CD8-positive, alpha-beta memory T cell (primary cell): ENCODE measurements at regions not wholly inside any gene's neighbourhood (a gene's known extent, or its start where the extent isn't known, plus 50 kb on each side); places are given as distances from the start of the nearest gene placed in this dataset.

Experiments used
- CTCF ChIA-PET: fragments of 350-600 bp; sonication (Branson Sonifier 250); formaldehyde crosslinking; loops from one replicate; lab custom pipeline; 2021; ENCODE audit warnings: antibody characterized with exemption; lab: Charles Lee
- POLR2A ChIA-PET: fragments of 350-600 bp; sonication (Branson Sonifier 250); formaldehyde crosslinking; loops from one replicate; lab custom pipeline; 2021; ENCODE audit warnings: antibody characterized with exemption; lab: Charles Lee
- DNase-seq, 5 donors: peaks; one replicate each; pipeline versions ENCODE4 v3.0.0 to v3.0.0-alpha.2; 2020 to 2022; ENCODE audit warnings: mixed read lengths in 1 of 5
- H3K27ac ChIP-seq: one replicate; pipeline ENCODE4 v1.7.0; 2013; ENCODE audit warnings: low read depth, mild to moderate bottlenecking, low read length, moderate library complexity
- H3K27me3 ChIP-seq: 2 replicates; pipeline ENCODE4 v1.7.0; 2013; ENCODE audit warnings: low read length, mild to moderate bottlenecking; ENCODE audit not compliant: insufficient read depth, poor library complexity, severe bottlenecking
- H3K36me3 ChIP-seq: 2 replicates; pipeline ENCODE4 v1.7.0; 2013; ENCODE audit warnings: mild to moderate bottlenecking, low read length, moderate library complexity; ENCODE audit not compliant: insufficient read depth
- H3K4me1 ChIP-seq: 2 replicates; pipeline ENCODE4 v1.7.0; 2013; ENCODE audit warnings: mild to moderate bottlenecking, low read length, moderate library complexity; ENCODE audit not compliant: insufficient read depth
- H3K4me3 ChIP-seq: 2 replicates; pipeline ENCODE4 v1.7.0; 2013; ENCODE audit warnings: mild to moderate bottlenecking, low read length
- H3K9me3 ChIP-seq: 2 replicates; pipeline ENCODE4 v1.7.0; 2013; ENCODE audit warnings: mild to moderate bottlenecking, low read length
- H3K27ac Mint-ChIP-seq, 8 donors: one replicate each; pipeline ENCODE4 v1.8.0; 2020 to 2021; ENCODE audit warnings: mixed read lengths in 8 of 8, mild to moderate bottlenecking in 6 of 8, inconsistent platforms in 3 of 8, moderate library complexity in 3 of 8
- H3K27me3 Mint-ChIP-seq, 2 donors: one replicate each; pipeline ENCODE4 v1.8.0; 2020 to 2021; ENCODE audit warnings: mixed read lengths in 2 of 2, mild to moderate bottlenecking in 1 of 2, moderate library complexity in 1 of 2
- H3K36me3 Mint-ChIP-seq, 3 donors: one replicate each; pipeline ENCODE4 v1.8.0; 2020 to 2021; ENCODE audit warnings: mixed read lengths in 3 of 3, inconsistent platforms in 1 of 3, mild to moderate bottlenecking in 1 of 3
- H3K4me1 Mint-ChIP-seq, 3 donors: one replicate each; pipeline ENCODE4 v1.8.0; 2020 to 2021; ENCODE audit warnings: mixed read lengths in 3 of 3, inconsistent platforms in 1 of 3, mild to moderate bottlenecking in 1 of 3
- H3K4me3 Mint-ChIP-seq, 7 donors: one replicate each; pipeline ENCODE4 v1.8.0; 2020 to 2021; ENCODE audit warnings: mixed read lengths in 7 of 7, mild to moderate bottlenecking in 6 of 7, moderate library complexity in 4 of 7, inconsistent platforms in 2 of 7
- H3K9me3 Mint-ChIP-seq, 5 donors: one replicate each; pipeline ENCODE4 v1.8.0; 2020 to 2022; ENCODE audit warnings: mixed read lengths in 5 of 5, mild to moderate bottlenecking in 3 of 5, moderate library complexity in 2 of 5, inconsistent platforms in 1 of 5

DNA sequence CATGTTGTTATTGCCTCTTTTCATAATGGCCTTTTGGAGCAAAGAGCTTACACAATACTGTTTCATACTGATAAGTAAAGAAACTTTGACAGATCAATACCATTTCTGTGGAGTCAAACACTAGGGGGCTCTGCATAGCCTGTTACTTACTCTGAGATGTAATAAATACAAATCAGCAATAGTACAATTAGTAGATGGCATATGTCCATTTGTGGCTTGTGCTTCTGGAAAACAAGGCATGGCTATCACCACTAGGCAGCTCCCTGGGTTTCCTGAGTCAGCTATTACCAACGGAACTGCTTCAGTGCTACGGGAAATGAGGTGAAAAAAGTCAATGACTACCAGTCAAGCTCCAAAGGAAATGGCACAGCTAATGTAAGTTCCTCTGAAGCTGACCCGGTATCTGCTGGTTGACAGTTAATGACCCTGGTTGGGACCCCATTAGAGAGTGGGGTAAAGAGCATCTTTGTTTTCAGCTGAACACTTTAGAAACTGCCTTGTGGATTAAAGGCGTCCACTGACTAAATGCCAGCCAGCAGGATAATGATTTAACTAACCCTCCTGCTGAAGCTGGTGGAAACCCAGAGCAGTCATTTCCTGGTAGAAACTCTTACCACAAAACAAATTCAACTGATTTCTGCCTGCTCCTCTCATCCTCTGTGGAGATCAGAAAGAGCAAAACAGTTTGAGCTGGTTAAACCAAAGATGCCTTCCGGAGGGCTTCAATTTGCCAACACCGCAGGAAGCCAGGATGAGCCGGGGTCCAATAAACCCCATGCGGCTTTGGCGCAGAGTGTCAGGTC is 69.0 kb upstream of the FAM169A start:
- Histone ChIP-seq H3K4me1 (peaks cover 20% of the 10 kb centered on the region), H3K4me3 (peak overlapping the region; percentile 10), H3K9me3 (no peaks in the 10 kb centered on the region), H3K27me3 (no peaks in the 10 kb centered on the region), H3K36me3 (no peaks in the 10 kb centered on the region), H3K27ac (no peak overlapping the region)
- peaks cover 12 to 16% of the 10 kb centered on the region in 2 donors for H3K27me3 Mint-ChIP-seq
- peak in 2 of 5 donors; percentile 22 to 46 for DNase-seq
- H3K4me3 Mint-ChIP-seq = peak overlapping the region; percentile 21 to 87 (median 72)
- H3K4me1 Mint-ChIP-seq = peaks cover 18 to 42% (median 33%) of the 10 kb centered on the region in 3 donors
- H3K9me3 Mint-ChIP-seq = no peaks in the 10 kb centered on the region
- POLR2A ChIA-PET = interaction anchor here (0.9 to 1.0 kb wide), 2 partner anchors 18 to 117 kb away, joined by 3 to 5 read pairs; partner anchors contain the start of gene GCNT4
- CTCF ChIA-PET = interaction anchor here (0.8 to 2.1 kb wide), 15 partner anchors 10 to 416 kb away, joined by 3 to 18 read pairs (median 4); partner anchors contain the start of genes ANKRD31 and GCNT4
- H3K36me3 Mint-ChIP-seq = no peaks in the 10 kb centered on the region
- peak overlapping the region in 7 of 8 donors; percentile 26 to 83 (median 70) for H3K27ac Mint-ChIP-seq

GRCh38 chr5:74927336-74927735 is 61.1 kb upstream of the FAM169A start:
- Histone ChIP-seq H3K4me3 (no peak overlapping the region), H3K4me1 (no peaks in the 10 kb centered on the region), H3K36me3 (no peaks in the 10 kb centered on the region), H3K9me3 (no peaks in the 10 kb centered on the region), H3K27ac (no peak overlapping the region), H3K27me3 (no peaks in the 10 kb centered on the region)
- Mint-ChIP-seq H3K27me3 (peaks cover 4 to 6% of the 10 kb centered on the region in 2 donors), H3K36me3 (no peaks in the 10 kb centered on the region), H3K4me1 (peaks cover 0 to 1% (median 0%) of the 10 kb centered on the region in 3 donors), H3K27ac (no peak overlapping the region), H3K4me3 (no peak overlapping the region), H3K9me3 (no peaks in the 10 kb centered on the region)
- POLR2A ChIA-PET = no interaction called here
- DNase-seq = no peak
- CTCF ChIA-PET = no interaction called here

- Mint-ChIP-seq H3K36me3 (no peaks in the 10 kb centered on the region), H3K4me3 (no peak overlapping the region), H3K4me1 (no peaks in the 10 kb centered on the region), H3K27ac (no peak overlapping the region), H3K9me3 (no peaks in the 10 kb centered on the region), H3K27me3 (peaks cover 3 to 4% of the 10 kb centered on the region in 2 donors)
- peak in 2 of 5 donors; percentile 23 to 42 for DNase-seq
- no peaks in the 10 kb centered on the region for H3K36me3 ChIP-seq
- no peak overlapping the region for H3K27ac ChIP-seq
- ChIA-PET POLR2A (no interaction called here), CTCF (interaction anchor here (1.0 to 1.5 kb wide), 2 partner anchors 9 to 153 kb away, joined by 3 to 5 read pairs; no protein-coding TSS in a partner anchor)
- H3K9me3 ChIP-seq = no peaks in the 10 kb centered on the region
- H3K4me3 ChIP-seq = no peak overlapping the region
- no peaks in the 10 kb centered on the region for H3K4me1 ChIP-seq
- no peaks in the 10 kb centered on the region for H3K27me3 ChIP-seq
Measured at GRCh38 chr5:74919487-74919886, 53.3 kb upstream of the FAM169A start.

DNA sequence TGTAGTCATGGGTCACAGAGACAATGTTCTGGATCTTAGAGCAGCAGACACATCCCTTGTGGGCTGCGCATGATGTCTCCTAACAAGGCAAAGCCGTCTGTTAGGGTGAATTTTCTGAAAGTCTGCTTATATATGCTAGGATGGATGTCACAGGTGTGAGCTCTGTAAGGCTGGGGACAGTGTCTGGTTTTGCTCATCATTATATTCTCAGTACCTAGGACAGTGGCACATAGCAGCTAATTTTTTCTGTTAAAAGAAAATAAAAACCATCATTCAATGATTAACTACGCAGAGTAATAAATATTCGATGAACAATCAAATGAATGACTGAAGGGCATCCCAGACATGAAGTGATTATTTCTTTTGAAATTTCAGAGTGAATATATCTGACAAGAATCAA is 52.9 kb upstream of the FAM169A start:
- Histone ChIP-seq H3K4me3 (no peak overlapping the region), H3K9me3 (no peaks in the 10 kb centered on the region), H3K27me3 (no peaks in the 10 kb centered on the region), H3K27ac (no peak overlapping the region), H3K4me1 (no peaks in the 10 kb centered on the region), H3K36me3 (no peaks in the 10 kb centered on the region)
- CTCF ChIA-PET = interaction anchor here (1.0 to 1.5 kb wide), 3 partner anchors 9 to 762 kb away, joined by 3 to 5 read pairs (median 3); no protein-coding TSS in a partner anchor
- Mint-ChIP-seq H3K36me3 (no peaks in the 10 kb centered on the region), H3K27me3 (peaks cover 4 to 5% of the 10 kb centered on the region in 2 donors), H3K4me1 (no peaks in the 10 kb centered on the region), H3K4me3 (no peak overlapping the region), H3K9me3 (no peaks in the 10 kb centered on the region), H3K27ac (no peak overlapping the region)
- POLR2A ChIA-PET = no interaction called here
- DNase-seq = no peak

GRCh38 chr5:74918232-74918669 is 52.1 kb upstream of the FAM169A start:
- H3K9me3 Mint-ChIP-seq = no peaks in the 10 kb centered on the region
- H3K4me1 Mint-ChIP-seq = no peaks in the 10 kb centered on the region
- H3K27me3 Mint-ChIP-seq = peaks cover 7% of the 10 kb centered on the region in 2 donors
- no peak overlapping the region for H3K4me3 ChIP-seq
- no peak overlapping the region for H3K27ac Mint-ChIP-seq
- CTCF ChIA-PET = interaction anchor here (1.1 to 1.5 kb wide), 2 partner anchors 10 to 763 kb away, joined by 3 to 5 read pairs; no protein-coding TSS in a partner anchor
- POLR2A ChIA-PET = no interaction called here
- no peaks in the 10 kb centered on the region for H3K36me3 Mint-ChIP-seq
- H3K9me3 ChIP-seq = no peaks in the 10 kb centered on the region
- no peaks in the 10 kb centered on the region for H3K27me3 ChIP-seq
- no peak overlapping the region for H3K27ac ChIP-seq
- DNase-seq = no peak
- H3K36me3 ChIP-seq = no peaks in the 10 kb centered on the region
- no peaks in the 10 kb centered on the region for H3K4me1 ChIP-seq
- H3K4me3 Mint-ChIP-seq = no peak overlapping the region

- no peaks in the 10 kb centered on the region for H3K36me3 Mint-ChIP-seq
- no peak overlapping the region for H3K27ac Mint-ChIP-seq
Measured at GRCh38 chr5:74916831-74917710, 50.9 kb upstream of the FAM169A start.

More at GRCh38 chr5:74916831-74917710, 50.9 kb upstream of the FAM169A start:
- Histone ChIP-seq H3K27me3 (no peaks in the 10 kb centered on the region), H3K4me3 (no peak overlapping the region), H3K4me1 (no peaks in the 10 kb centered on the region), H3K9me3 (no peaks in the 10 kb centered on the region), H3K27ac (no peak overlapping the region), H3K36me3 (no peaks in the 10 kb centered on the region)
- H3K4me1 Mint-ChIP-seq = no peaks in the 10 kb centered on the region
- ChIA-PET CTCF (no interaction called here), POLR2A (no interaction called here)
- H3K27me3 Mint-ChIP-seq = peaks cover 7 to 11% of the 10 kb centered on the region in 2 donors
- no peak overlapping the region for H3K4me3 Mint-ChIP-seq
- no peaks in the 10 kb centered on the region for H3K9me3 Mint-ChIP-seq
- no peak for DNase-seq
